Subcutaneous abdominal adipose tissue (tissue), 5 donors: ENCODE measurements at regions not wholly inside any gene's neighbourhood (a gene's known extent, or its start where the extent isn't known, plus 50 kb on each side); places are given as distances from the start of the nearest gene placed in this dataset.

Source experiments
- H3K27ac ChIP-seq: one replicate; pipeline ENCODE4 v1.7.0; 2013; ENCODE audit warnings: low read depth, mild to moderate bottlenecking, inconsistent platforms, low read length, moderate library complexity
- H3K27me3 ChIP-seq, 5 donors: one replicate each; pipeline ENCODE4 v1.7.0; 2013; ENCODE audit warnings: low read length in 5 of 5, inconsistent platforms in 1 of 5; ENCODE audit not compliant: control insufficient read depth in 5 of 5, insufficient read depth in 4 of 5
- H3K36me3 ChIP-seq, 5 donors: one replicate each; pipeline ENCODE4 v1.7.0; 2013; ENCODE audit warnings: low read length in 5 of 5; ENCODE audit not compliant: control insufficient read depth in 5 of 5, insufficient read depth in 5 of 5
- H3K4me1 ChIP-seq, 5 donors: one replicate each; pipeline ENCODE4 v1.7.0; 2013; ENCODE audit warnings: low read length in 5 of 5, mild to moderate bottlenecking in 3 of 5, moderate library complexity in 1 of 5; ENCODE audit not compliant: control insufficient read depth in 5 of 5, insufficient read depth in 5 of 5
- H3K4me3 ChIP-seq, 5 donors: one replicate each; pipeline ENCODE4 v1.7.0; 2013; ENCODE audit warnings: low read length in 5 of 5, low read depth in 1 of 5
- H3K9ac ChIP-seq, 5 donors: one replicate each; pipeline ENCODE4 v1.7.0; 2013; ENCODE audit warnings: low read length in 5 of 5, mild to moderate bottlenecking in 4 of 5, moderate library complexity in 3 of 5
- H3K9me3 ChIP-seq, 5 donors: one replicate each; pipeline ENCODE4 v1.7.0; 2013; ENCODE audit warnings: low read length in 5 of 5; ENCODE audit not compliant: control insufficient read depth in 5 of 5
- donor health status: healthy.
- donor health status: healthy.
- donor health status: healthy.
- donor health status: healthy.
- donor health status: healthy.

DNA sequence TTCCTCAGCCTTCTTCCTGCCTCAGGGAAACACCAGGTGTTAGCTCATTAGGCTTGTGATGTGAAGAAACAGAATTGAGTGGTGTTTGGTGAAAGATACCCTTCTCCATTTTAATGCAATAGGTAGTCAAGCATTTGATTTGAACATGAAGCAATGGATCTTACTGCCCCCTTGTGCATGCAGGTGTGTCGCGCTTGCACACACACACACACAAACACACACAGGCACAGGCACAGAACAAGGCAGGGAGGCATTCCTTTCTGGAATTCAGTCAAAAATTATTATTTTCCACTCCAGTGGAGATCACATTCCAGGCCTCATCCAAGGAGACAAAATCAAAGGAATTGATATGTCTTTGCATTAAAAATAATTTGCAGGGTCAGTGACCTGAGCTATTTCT, 667.0 kb upstream of the MARCKS start:
- Histone ChIP-seq H3K9me3 (peaks cover 0 to 4% (median 0%) of the 10 kb centered on the region in 5 donors), H3K27me3 (no peaks in the 10 kb centered on the region), H3K27ac (no peak overlapping the region), H3K9ac (no peak overlapping the region), H3K4me3 (no peak overlapping the region), H3K4me1 (no peaks in the 10 kb centered on the region), H3K36me3 (no peaks in the 10 kb centered on the region)

GRCh38 chr6:113194090-113194489, 663.1 kb upstream of the MARCKS start:
- Histone ChIP-seq H3K27me3 (no peaks in the 10 kb centered on the region), H3K4me3 (no peak overlapping the region), H3K27ac (no peak overlapping the region), H3K9me3 (peaks cover 0 to 4% (median 0%) of the 10 kb centered on the region in 5 donors), H3K36me3 (no peaks in the 10 kb centered on the region), H3K4me1 (no peaks in the 10 kb centered on the region), H3K9ac (no peak overlapping the region)

- Histone ChIP-seq H3K4me3 (no peak overlapping the region), H3K9me3 (no peaks in the 10 kb centered on the region), H3K36me3 (no peaks in the 10 kb centered on the region), H3K4me1 (no peaks in the 10 kb centered on the region), H3K27ac (no peak overlapping the region), H3K9ac (no peak overlapping the region), H3K27me3 (no peaks in the 10 kb centered on the region)
Observed at GRCh38 chr6:113202852-113203714, 654.1 kb upstream of the MARCKS start.

DNA sequence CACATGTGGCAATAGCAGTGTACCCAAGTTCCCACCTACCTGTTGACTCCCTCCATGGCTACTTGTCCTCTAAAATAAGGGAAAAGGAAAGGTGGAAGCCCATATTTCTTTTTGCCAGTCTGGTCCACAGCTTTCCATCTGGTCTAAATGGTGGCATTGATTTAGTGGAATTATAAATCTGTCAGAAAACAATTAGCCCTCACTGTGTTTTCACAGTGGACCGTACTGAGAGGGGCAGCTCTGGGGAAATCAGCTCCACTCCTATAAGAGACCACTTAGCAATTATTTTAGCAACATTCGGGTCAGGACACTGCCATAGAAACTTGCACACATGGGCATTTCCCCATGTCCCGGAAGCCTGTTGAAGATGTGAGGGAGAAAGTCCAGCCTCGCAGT, 653.4 kb upstream of the MARCKS start:
- H3K36me3 ChIP-seq, result no peaks in the 10 kb centered on the region
- H3K9me3 ChIP-seq, result no peaks in the 10 kb centered on the region
- H3K4me1 ChIP-seq, result no peaks in the 10 kb centered on the region
- H3K27ac ChIP-seq, result no peak overlapping the region
- H3K4me3 ChIP-seq, result no peak overlapping the region
- H3K27me3 ChIP-seq, result no peaks in the 10 kb centered on the region
- no peak overlapping the region for H3K9ac ChIP-seq

GRCh38 chr6:113205553-113205952, 651.6 kb upstream of the MARCKS start:
- Histone ChIP-seq H3K9me3 (no peaks in the 10 kb centered on the region), H3K4me3 (no peak overlapping the region), H3K27ac (no peak overlapping the region), H3K27me3 (no peaks in the 10 kb centered on the region), H3K36me3 (no peaks in the 10 kb centered on the region), H3K9ac (no peak overlapping the region), H3K4me1 (no peaks in the 10 kb centered on the region)

- Histone ChIP-seq H3K9ac (no peak overlapping the region), H3K36me3 (no peaks in the 10 kb centered on the region), H3K27ac (no peak overlapping the region)
Observed at GRCh38 chr6:113208726-113209125, 648.4 kb upstream of the MARCKS start.

GRCh38 chr6:113209315-113209714, 647.8 kb upstream of the MARCKS start:
- Histone ChIP-seq H3K9me3 (no peaks in the 10 kb centered on the region), H3K36me3 (no peaks in the 10 kb centered on the region), H3K4me1 (no peaks in the 10 kb centered on the region), H3K27ac (no peak overlapping the region), H3K9ac (no peak overlapping the region), H3K27me3 (no peaks in the 10 kb centered on the region), H3K4me3 (no peak overlapping the region)

More at GRCh38 chr6:113208726-113209125, 648.4 kb upstream of the MARCKS start:
- no peaks in the 10 kb centered on the region for H3K4me1 ChIP-seq
- H3K9me3 ChIP-seq, result no peaks in the 10 kb centered on the region
- H3K27me3 ChIP-seq, result no peaks in the 10 kb centered on the region
- H3K4me3 ChIP-seq, result no peak overlapping the region

GRCh38 chr6:113211170-113211569, 646.0 kb upstream of the MARCKS start:
- no peaks in the 10 kb centered on the region for H3K36me3 ChIP-seq
- H3K9ac ChIP-seq, result no peak overlapping the region

DNA sequence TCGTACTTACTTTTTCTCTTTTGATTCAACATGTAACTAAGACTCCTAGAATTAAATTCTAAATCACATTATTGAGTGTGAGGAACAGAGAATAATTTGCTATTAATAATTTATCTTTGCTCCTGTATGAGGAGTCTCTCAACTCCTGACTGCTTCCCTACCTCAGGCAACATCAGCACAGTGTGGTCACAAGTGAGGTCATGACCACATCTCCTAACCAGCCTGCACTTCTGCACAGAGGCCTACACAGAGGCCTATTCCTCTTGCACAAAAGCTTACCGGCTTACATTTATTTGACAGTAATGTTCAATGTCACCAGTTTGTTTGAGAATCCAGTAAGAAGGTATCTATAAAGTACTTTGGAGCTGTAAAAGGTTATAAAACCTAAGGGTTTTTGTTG, 637.4 kb upstream of the MARCKS start:
- Histone ChIP-seq H3K4me3 (no peak overlapping the region), H3K9ac (no peak overlapping the region), H3K27me3 (no peaks in the 10 kb centered on the region), H3K9me3 (no peaks in the 10 kb centered on the region), H3K27ac (no peak overlapping the region), H3K36me3 (no peaks in the 10 kb centered on the region), H3K4me1 (no peaks in the 10 kb centered on the region)

More at GRCh38 chr6:113211170-113211569, 646.0 kb upstream of the MARCKS start:
- no peaks in the 10 kb centered on the region for H3K27me3 ChIP-seq
- no peaks in the 10 kb centered on the region for H3K9me3 ChIP-seq
- H3K27ac ChIP-seq, result no peak overlapping the region
- H3K4me1 ChIP-seq, result no peaks in the 10 kb centered on the region
- no peak overlapping the region for H3K4me3 ChIP-seq

DNA sequence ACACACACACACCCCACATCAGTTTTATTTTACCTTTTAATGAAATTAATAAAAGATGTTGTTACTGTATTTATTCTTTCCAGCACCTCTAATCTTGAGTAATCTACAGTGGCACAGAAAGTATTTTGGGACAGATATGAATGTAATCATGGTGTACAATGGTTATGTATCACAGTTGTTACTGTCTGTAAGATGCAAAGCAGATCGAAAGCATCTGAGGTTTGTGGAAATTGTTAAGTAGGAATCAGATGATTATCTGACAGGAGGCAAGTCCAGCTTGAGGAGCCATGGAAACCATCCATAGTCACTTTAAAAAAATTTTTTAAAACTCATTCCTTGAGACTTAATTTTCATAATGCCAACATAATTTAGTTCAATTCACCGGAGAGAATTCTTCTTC, 636.3 kb upstream of the MARCKS start:
- Histone ChIP-seq H3K4me3 (no peak overlapping the region), H3K9ac (no peak overlapping the region), H3K9me3 (no peaks in the 10 kb centered on the region), H3K27ac (no peak overlapping the region), H3K27me3 (no peaks in the 10 kb centered on the region), H3K36me3 (no peaks in the 10 kb centered on the region), H3K4me1 (no peaks in the 10 kb centered on the region)
